OCI-LY3 (cell line): ENCODE measurements at regions not wholly inside any gene's neighbourhood (a gene's known extent, or its start where the extent isn't known, plus 50 kb on each side); places are given as distances from the start of the nearest gene placed in this dataset.

Source experiments
- CTCF ChIP-seq: fragments of 200-600, 300-600 bp; sonication (generic); IDR thresholded peaks from 2 replicates; pipeline ENCODE4 v1.5.1; 2014; ENCODE audit warnings: antibody characterized with exemption, low read length, low read depth
- EZH2phosphoT487 ChIP-seq: fragments of 200-600 bp; shearing (Covaris generic); IDR thresholded peaks from 2 replicates; pipeline ENCODE4 v1.6.1; 2018; ENCODE audit warnings: antibody characterized with exemption, mixed run types, low read depth

GRCh38 chr7:135845415-135846075 is 96.9 kb upstream of the FAM180A start:
- TF ChIP-seq CTCF, result no peak
- no peak for TF ChIP-seq EZH2phosphoT487
